ENCODE measurements at regions not wholly inside any gene's neighbourhood (a gene's known extent, or its start where the extent isn't known, plus 50 kb on each side); places are given as distances from the start of the nearest gene placed in this dataset.
A peak's percentile ranks its signal among the peaks of the same experiment; 100 is the strongest.

GRCh38 chr6:105601541-105602236, 198.8 kb upstream of the PREP start:
- ATAC-seq (no peak), DNase-seq (ENCODE audit: low spot score) (no peak)
- Histone ChIP-seq H3K27ac (ENCODE audit: low read depth) (no peak overlapping the region; the same call in 1 of the 2 replicates), H3K4me1 (ENCODE audit: insufficient read depth) (peaks cover 8% of the 10 kb centered on the region; the same call in 1 of the 2 replicates), H3K4me2 (no peak overlapping the region), H4K20me1 (replicated peaks; ENCODE audit: insufficient read depth) (no peaks in the 10 kb centered on the region), H3K4me3 (no peak overlapping the region), H3K27me3 (ENCODE audit: insufficient read depth) (no peaks in the 10 kb centered on the region), H2AFZ (peak overlapping the region; percentile 96), H3F3A (replicated peaks; ENCODE audit: low read depth) (no peaks in the 10 kb centered on the region), H3K79me2 (replicated peaks; ENCODE audit: insufficient read depth) (no peaks in the 10 kb centered on the region), H3K36me3 (ENCODE audit: insufficient read depth) (no peaks in the 10 kb centered on the region), H3K9me2 (ENCODE audit: insufficient read depth) (peaks cover 4% of the 10 kb centered on the region; the same call in 1 of the 2 replicates)
- Mint-ChIP-seq H3K36me3 (ENCODE audit: low read depth) (no peaks in the 10 kb centered on the region), H3K4me1 (peaks cover 15% of the 10 kb centered on the region), H3K9me3 (no peaks in the 10 kb centered on the region), H3K27ac (no peak overlapping the region), H3K27me3 (ENCODE audit: insufficient read depth, low read depth, poor library complexity) (peaks cover 2% of the 10 kb centered on the region), H3K4me3 (no peak overlapping the region)
- TF ChIP-seq NANOG (IDR thresholded peaks at IDR 0.05; ENCODE audit: borderline replicate concordance) (no peak), ZNF114 (CRISPR knock-in tag; IDR thresholded peaks at IDR 0.05) (no peak), CREB1 (CRISPR knock-in tag; IDR thresholded peaks at IDR 0.05; ENCODE audit: low read depth) (no peak), REST (IDR thresholded peaks at IDR 0.05; ENCODE audit: unreplicated experiment) (no peak), ETS1 (IDR thresholded peaks at IDR 0.05) (no peak), EZH2phosphoT487 (IDR thresholded peaks at IDR 0.05; ENCODE audit: unreplicated experiment) (no peak), EZH2 (IDR thresholded peaks at IDR 0.05; ENCODE audit: low read depth, unreplicated experiment) (no peak), JUNB (IDR thresholded peaks at IDR 0.05; ENCODE audit: unreplicated experiment) (no peak), CTCF (conservative IDR thresholded peaks at IDR 0.05; ENCODE audit: low read depth in 2 of 2) (no peak), POLR2AphosphoS5 (IDR thresholded peaks at IDR 0.05; ENCODE audit: low read depth) (no peak), ZNF331 (CRISPR knock-in tag; IDR thresholded peaks at IDR 0.05; ENCODE audit: low read depth) (no peak)
